HCEC 1CT (cell line): ENCODE measurements at regions not wholly inside any gene's neighbourhood (a gene's known extent, or its start where the extent isn't known, plus 50 kb on each side); places are given as distances from the start of the nearest gene placed in this dataset.

ENCODE experiments used
- DNase-seq: peaks from one replicate; pipeline ENCODE4 v3.0.0-alpha.2; 2017

DNA sequence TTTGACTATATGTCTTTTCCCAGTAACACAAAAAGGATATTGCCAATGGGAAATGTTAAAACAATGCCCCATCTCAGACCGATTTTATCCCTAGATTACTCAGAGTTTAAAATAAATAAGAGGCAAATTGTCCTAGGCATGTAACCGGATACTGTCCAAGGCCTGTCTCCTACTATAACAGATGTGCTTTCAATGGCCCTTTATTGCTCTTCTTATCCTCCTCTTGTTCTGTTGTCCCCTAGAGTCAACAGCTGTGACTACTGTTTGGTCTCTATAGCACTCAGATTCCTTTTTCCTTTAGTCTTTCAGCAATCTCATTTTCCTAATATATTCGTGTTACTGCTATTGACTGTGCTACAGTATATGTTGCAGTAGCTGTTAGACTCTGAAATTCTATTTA is 66.8 kb upstream of the PLS3 start:
- peak; percentile 6 for DNase-seq

DNA sequence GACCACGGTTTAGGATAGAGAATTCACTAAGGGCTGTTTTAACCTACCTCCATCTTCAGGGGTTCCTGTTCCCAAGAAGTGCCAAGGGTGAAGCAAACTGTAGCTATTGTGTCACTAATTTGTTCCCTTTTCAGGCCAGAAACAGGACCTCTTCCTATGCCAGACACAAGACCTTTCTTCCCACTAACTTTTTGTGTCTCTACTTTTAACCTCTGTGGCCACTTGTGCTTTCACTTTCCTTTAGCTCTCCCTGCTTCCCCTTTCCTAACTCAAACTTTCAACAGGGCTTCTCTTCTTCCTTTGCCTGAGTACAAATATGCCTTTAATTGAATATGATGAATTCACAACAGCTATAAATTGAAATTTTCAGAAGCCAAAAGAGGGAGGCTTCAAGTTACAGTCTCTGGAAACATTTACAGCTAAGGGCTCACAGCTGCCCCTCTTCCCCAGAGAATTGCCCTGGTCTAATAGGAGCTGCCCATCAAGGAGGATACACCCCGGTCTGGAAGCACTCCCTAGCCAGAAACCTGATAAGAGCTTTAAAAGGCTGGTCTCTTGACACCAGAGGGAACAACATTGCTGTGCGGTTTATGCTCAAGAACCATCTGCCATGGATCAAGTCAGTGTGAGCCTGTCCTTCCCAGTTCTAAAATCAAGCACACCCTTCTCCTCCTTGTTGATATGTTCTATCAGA is 61.7 kb upstream of the PLS3 start:
- no peak for DNase-seq

DNA sequence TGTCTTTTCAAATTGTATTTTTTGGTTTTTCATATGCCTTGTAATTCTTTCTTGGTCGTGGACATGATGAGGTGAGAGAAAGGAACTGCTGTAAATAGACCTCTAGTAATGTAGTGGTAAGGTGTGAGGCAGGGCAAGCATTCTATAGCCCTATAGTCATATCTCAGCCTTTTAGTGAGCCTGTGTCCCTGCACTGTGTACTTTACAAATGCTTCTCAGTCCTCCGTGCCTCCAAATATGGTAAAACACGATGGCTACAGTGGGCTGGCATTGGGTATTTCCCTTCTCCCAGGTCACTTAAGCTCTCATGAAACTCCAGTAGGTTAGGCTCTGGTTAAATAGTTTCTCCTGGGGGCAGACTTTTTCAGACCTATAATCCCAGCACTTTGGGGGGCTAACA is 57.9 kb upstream of the PLS3 start:
- no peak for DNase-seq

DNA sequence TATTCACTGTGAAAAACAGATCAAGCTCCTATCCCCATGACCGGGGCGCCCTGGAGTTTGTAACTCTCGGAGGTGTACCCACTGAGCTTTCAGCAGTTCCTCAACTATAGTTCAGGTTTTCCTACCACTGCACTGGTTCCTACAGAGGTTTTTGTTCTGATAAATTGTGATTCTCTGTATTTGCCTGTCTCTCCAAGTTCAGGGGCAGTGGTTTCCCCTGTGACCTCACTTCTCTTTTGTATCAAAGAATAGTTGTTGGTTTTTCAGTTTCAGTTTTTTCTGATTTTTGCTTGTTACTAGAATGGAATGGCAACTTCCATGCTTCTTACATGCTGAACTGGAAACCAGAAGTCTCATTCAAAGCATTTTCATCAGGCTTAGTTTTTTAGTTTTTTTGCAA is 56.8 kb upstream of the PLS3 start:
- no peak for DNase-seq
